HFF-Myc (cell line): ENCODE measurements at regions not wholly inside any gene's neighbourhood (a gene's known extent, or its start where the extent isn't known, plus 50 kb on each side); places are given as distances from the start of the nearest gene placed in this dataset.
"Not testable (repeated sequence)": the region's sequence is repeated elsewhere in the genome, so short reads cannot be mapped to it uniquely, and the experiment has no call there.

ENCODE experiments used
- DNase-seq: peaks from one replicate; pipeline ENCODE4 v3.0.0-alpha.2; 2011; ENCODE audit warnings: low read depth; ENCODE audit errors: extremely low read depth
- H3K4me3 ChIP-seq: replicated peaks from 2 replicates; pipeline ENCODE4 v1.5.1; 2011; ENCODE audit warnings: low read depth, mild to moderate bottlenecking, control low read depth, low read length
- CTCF ChIP-seq: IDR thresholded peaks from 2 replicates; pipeline ENCODE4 v1.5.1; 2012; ENCODE audit warnings: mild to moderate bottlenecking, low read depth, low read length, control low read depth; ENCODE audit errors: missing control alignments

DNA sequence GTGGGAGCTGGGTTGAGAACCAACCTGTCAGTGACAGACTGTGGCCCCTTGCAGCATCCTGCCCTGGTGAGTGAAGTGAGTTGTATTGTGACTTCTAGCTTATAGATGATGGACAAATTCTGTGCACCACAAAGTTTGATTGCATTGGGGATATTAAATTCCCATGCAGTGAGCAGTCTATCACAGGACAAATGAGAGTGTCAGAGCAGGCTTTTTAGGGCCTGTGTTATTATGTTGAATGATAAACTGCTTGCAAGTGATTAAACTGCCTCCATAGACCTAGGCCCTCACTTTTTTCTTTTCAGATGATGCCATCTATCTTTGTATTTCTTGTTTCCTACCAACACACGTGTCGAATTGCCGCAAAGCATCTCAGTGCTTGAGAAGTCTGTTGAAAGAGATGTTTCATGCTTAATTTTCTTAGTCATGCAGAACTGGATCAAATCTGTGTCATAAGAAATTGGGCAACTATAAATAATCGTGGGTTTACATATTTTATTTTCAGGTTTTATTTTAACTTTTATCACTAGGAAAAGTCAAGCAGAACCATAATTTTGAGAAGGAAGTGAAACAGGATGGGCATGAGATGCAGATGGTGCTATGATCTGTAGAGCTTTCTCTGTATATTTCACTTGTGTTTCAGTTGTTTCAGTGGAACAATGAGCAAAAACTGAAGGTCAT, 199.2 kb downstream of the S1PR1 start:
- no peak for DNase-seq
- H3K4me3 ChIP-seq, result no peak overlapping the region
- no peak for TF ChIP-seq CTCF

GRCh38 chr1:101437800-101438199, 201.0 kb downstream of the S1PR1 start:
- no peak for DNase-seq
- TF ChIP-seq CTCF, result no peak
- no peak overlapping the region for H3K4me3 ChIP-seq

GRCh38 chr1:101438359-101438758, 201.5 kb downstream of the S1PR1 start:
- peak; percentile 27 for TF ChIP-seq CTCF
- H3K4me3 ChIP-seq, result no peak overlapping the region
- DNase-seq, result no peak

- no peak for DNase-seq
- TF ChIP-seq CTCF, result no peak
- H3K4me3 ChIP-seq, result no peak overlapping the region
Measured at GRCh38 chr1:101440485-101440884, 203.7 kb downstream of the S1PR1 start.

- H3K4me3 ChIP-seq, result no peak overlapping the region
- TF ChIP-seq CTCF, result no peak
- no peak for DNase-seq
Measured at GRCh38 chr1:101444381-101444780, 207.6 kb downstream of the S1PR1 start.

DNA sequence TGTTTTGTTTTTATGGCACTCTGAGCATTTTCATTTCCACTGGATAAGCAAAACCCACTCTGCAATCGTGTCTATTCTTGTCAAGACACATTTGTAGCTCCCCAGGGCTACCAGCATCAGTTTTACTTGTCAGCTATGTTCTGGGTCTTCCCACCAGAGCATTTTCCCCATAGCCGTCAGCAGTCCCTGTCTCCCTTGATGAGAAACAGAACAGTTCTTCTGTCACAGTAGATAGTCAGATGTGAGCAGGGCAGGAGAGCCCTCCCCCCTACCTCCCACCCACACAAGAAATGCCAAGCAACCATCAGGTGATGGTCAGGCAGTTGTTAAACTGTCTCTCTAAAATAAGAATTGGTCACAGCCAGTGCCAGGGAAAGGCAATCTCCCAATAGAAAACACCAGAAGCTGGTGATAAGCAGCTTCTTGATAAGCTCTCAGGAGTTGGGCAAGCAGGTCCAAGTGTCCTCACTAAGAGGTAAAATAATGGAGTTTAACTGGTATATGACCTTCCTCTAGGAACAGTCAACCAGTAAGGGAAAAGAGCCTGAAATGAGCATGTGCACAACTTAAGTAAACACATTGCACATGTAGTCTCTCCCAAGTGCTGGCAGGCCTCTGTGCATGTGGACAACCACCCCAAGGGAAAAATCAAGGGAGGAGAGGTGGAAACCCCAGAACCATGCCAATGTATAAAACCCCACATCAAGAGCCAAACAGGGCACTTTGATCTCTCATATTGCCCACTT, 208.2 kb downstream of the S1PR1 start:
- no peak for DNase-seq
- no peak for TF ChIP-seq CTCF
- H3K4me3 ChIP-seq, result no peak overlapping the region

DNA sequence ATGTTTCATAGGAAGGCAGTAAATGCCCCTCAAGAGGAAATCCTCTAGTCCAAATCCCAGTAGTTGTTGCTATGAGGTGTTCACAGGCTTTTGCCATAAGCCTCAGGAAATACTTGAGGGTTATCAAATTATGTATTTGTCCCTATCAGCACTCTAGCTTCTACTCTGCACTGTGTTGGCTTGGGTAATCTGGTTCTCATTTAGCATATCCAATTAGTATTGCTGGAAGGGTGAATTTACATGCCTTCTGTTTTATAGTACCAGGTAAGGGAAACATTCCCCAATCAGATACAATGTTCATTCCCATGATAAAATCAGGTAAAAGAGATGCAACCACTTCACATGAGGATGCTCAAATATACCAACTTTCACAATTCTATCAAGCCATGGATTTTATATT, 211.2 kb downstream of the S1PR1 start:
- no peak for DNase-seq
- no peak overlapping the region for H3K4me3 ChIP-seq
- TF ChIP-seq CTCF, result no peak

DNA sequence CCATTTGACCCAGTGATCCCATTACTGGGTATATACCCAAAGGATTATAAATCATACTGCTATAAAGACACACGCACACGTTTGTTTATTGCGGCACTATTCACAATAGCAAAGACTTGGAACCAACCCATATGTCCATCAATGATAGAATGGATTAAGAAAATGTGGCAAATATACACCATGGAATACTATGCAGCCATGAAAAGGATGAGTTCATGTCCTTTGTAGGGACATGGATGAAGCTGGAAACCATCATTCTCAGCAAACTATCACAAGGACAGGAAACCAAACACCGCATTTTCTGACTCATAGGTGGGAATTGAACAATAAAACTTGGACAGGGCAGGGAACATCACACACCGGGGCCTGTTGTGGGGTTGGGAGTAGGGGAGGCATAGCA, 213.9 kb downstream of the S1PR1 start:
- not testable (repeated sequence) for H3K4me3 ChIP-seq, DNase-seq
